Endometrium (tissue), 2 donors: ENCODE measurements at regions not wholly inside any gene's neighbourhood (a gene's known extent, or its start where the extent isn't known, plus 50 kb on each side); places are given as distances from the start of the nearest gene placed in this dataset.

ENCODE experiments used
- FAIRE-seq: peaks from 2 replicates; lab custom pipeline; 2012; peaks lifted over from hg19 to GRCh38; lab: Jason Lieb, UNC
- donor health status: control.
- donor health status: control.

GRCh38 chr22:27624042-27624441 lies 177.5 kb downstream of the MN1 start:
- no peak for FAIRE-seq

GRCh38 chr22:27624705-27625104 lies 176.9 kb downstream of the MN1 start:
- no peak for FAIRE-seq

DNA sequence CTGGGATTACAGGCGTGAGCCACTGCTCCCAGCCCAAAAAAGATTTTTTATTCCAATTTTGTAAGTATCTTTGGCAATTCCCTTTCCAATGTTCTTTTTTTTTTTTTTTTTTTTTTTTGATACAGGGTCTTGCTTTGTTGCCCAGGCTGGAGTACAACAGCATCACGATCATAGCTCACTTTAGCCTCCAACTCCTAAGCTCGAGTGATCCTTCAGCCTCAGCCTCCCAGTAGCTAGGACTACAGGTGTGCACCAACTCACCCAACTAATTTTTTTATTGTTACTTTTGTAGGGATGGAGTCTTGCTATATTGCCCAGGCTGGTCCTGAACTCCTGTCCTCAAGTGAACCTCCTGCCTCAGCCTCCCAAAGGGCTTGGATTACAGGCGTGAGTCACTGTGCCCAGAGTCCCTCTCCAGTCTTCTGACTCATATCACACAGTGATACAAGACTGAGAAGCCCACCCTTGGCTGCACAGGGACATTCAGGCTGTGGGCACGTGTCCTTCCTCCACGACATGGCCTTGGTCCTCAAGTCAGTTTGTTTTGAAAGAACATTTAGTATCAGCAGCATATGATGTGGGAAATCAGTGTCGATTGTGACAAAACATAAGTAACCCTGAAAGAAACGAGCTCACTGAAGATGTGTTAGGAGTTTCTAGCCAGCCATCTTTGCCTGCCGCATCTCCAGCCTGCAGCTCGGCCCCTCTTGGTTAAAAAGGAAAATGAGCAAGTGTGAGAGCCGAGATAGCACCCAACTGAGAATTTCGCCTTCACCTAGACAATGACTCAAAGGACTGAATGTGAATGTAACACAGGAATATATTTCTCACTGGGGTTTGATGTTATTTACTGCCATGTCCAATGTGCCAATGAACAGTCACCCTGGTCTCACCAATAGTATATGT lies 175.5 kb downstream of the MN1 start:
- no peak for FAIRE-seq

- FAIRE-seq = no peak
Observed at GRCh38 chr22:27626675-27627443, 174.7 kb downstream of the MN1 start.

DNA sequence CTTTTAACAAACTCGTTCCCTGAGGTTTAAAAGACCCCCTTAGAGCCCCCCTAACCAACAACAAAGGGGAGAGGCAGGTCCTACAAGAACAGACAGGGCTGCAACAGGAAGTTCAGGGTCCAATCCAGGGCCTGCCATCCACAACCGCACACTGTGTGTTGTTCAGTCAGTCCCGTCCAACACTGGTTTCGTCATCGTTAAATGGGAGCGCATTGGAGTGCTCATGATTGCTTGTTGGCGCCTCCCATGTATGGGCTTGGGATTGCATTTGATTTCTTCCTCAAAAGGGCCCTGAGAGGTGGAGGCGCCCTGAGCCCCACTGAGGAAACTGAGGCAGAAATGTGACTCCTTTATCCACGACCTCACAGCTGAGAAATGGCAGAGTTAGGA lies 174.1 kb downstream of the MN1 start:
- no peak for FAIRE-seq

GRCh38 chr22:27627901-27628300 lies 173.7 kb downstream of the MN1 start:
- FAIRE-seq = no peak

DNA sequence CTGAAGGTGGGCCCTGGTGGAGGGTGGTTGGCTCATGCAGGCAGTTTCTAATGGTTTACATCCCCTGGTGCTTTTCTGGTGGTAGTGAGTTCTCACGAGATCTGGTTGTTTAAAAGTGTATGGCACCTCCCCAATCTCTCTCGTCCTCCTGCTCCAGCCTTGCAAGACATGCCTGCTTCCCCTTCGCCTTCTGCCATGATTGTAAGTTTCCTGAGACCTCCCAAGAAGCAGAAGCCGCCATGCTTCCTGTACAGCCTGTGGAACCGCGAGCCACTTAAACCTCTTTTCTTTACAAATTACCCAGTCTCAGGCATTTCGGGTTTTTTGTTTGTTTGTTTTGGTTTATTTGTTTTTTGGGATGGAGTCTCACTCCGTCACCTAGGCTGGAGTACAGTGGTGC lies 173.2 kb downstream of the MN1 start:
- FAIRE-seq = no peak

DNA sequence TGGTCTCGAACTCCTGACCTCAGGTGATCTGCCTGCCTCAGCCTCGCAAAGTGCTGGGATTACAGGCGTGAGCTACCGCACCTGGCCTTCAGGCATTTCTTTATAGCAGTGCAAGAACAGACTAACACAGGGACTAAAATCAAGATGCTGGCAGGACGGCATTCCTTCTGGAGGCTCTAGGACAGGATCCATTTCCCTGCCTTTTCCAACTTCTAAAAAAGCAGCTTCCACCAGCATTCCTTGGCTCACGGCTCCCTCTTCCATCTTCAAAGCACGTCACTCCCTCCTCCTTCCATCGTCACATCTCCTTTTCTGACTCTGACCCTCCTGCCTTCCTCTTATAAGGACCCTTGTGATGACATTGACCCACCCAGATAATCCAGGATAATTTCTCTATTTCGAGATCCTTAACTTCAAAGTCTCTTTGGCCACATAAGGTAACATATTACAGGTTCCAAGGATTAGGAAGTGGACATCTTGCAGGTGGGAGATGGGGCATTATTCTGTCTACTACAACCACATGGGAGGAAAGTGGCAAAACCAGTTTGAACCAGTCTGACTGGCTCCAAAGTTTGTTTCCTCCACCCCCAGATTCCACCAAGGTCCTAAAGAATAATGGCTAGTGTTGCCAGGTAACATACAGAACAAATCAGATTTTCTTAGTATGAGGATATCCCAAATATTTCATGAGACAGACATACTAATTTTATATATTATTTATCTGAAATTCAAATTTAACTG lies 172.5 kb downstream of the MN1 start:
- no peak for FAIRE-seq

- no peak for FAIRE-seq
Observed at GRCh38 chr22:27629908-27630673, 171.5 kb downstream of the MN1 start.

GRCh38 chr22:27630754-27631153 lies 170.8 kb downstream of the MN1 start:
- FAIRE-seq = no peak

DNA sequence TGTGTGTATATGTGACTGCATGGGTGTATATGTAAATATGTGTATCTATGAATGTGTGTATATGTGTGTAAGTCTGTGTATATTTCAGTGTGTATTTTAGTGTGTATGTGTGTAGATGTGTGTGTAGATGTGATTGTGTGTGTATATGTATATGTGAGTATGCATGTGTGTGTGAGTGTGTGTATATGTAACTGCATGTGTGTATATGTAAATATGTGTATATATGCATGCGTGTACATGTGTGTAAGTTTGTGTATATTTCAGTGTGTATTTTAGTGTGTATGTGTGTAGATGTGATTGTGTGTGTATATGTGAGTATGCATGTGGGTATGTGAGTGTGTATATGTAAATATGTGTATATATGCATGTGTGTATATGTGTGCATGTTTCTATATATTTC lies 169.9 kb downstream of the MN1 start:
- no peak for FAIRE-seq

DNA sequence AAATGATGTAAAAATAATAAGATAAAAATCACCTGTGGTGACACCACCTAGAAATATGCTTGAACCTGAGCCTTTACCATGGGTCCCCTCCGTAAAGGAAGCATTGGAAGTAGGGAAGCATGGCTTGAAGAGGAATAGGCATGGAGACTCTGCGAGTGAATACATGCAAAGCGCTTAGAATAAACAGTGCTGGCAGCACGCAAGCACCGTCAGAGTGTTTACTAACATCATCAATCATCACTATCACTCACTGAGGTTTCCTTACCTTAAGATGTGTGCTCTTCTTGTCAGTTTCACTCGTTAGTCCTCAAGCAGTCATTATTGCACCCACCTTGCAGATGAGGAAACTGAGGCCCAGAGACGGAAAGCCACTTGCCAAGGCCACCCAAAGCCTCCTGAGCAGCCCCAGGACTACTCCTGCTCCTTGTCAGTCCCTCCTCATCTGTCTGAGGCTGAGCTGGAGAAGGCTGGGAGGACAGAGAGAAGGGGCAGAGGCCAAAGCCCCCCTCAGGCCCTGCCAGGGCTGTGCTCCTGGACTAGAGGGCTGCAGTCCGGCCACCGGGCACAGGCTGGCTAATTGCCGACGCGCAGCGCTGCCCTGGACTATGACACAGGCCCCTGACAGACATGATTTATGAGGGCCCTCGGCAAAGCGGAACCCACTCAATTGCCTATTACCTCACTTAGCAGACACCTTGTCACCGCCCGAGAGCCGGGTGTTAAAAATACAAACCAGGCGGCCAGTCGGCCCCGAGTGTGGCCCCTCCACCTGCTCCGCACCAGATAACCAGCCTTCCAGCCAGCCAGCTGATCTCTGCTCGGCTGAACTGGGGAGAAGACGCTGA lies 168.9 kb downstream of the MN1 start:
- FAIRE-seq = no peak

DNA sequence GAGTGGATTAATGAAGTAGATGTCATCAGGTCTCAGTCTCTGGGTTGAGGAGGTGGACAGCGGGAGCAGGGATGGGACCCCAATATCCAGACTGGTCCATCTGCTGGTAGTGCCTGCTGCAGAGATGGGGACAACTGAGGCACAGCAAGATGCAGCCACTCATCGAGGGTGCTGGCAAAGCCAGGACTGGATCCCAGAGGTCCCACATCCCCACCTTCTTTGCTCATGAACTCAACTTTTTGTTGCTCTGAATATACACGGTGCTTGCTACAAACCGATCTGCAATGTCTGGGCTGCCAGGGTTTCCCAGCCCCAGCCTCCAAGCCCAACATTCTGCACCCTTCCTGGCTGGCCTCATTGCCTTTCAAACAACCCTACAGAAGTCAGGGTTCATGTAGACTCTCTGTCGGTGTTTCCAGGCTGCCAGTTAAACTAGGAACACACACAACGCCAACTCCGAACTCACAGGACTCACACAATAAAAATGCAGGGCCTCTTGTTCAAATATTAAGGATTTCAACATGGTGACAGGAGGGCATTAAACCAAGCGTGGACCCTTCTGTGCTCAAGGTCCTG lies 168.2 kb downstream of the MN1 start:
- FAIRE-seq = no peak

- FAIRE-seq = no peak
Observed at GRCh38 chr22:27634043-27634740, 167.4 kb downstream of the MN1 start.

- FAIRE-seq = no peak
Observed at GRCh38 chr22:27635435-27635834, 166.1 kb downstream of the MN1 start.

GRCh38 chr22:27635852-27636251 lies 165.7 kb downstream of the MN1 start:
- FAIRE-seq = no peak

DNA sequence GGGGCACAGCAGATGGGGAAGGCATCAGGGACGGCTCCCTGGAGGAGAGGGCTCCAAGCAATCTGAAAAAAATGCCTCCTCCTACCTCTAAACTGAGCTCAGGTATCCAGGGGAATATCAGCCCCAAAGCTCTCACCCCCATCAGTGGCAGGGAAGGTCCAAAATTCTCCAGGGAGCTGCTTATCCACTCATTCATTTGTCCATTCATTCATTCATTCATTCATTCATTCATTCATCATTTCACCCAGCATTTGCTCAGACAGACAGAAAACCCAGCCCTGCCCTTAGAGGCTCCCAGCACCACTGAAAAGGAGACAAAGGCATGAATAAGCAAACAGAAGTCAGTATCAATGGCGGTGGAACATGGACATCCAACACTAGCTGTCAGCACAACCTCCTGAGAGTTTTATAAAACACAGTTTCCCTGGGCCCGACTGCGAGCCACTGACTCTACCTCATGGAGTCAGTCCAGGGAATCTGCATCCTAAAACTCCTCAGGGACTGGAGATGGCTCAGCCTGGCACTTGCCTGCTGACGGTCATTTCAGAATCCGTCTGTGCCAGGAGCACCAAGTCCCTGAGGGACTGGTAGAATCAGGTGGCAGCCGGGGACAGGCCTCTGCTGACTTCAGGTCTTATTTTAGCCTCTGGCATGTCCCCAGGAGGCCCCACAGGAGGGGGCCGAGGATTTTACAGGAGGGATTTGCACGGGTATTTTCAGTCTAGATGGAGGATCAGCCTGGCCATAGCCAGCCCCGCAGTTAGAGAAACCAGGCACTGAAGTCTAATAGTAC lies 164.6 kb downstream of the MN1 start:
- FAIRE-seq = no peak

GRCh38 chr22:27637604-27638003 lies 164.0 kb downstream of the MN1 start:
- FAIRE-seq = no peak
